ENCODE measurements at regions not wholly inside any gene's neighbourhood (a gene's known extent, or its start where the extent isn't known, plus 50 kb on each side); places are given as distances from the start of the nearest gene placed in this dataset.

- TF ChIP-seq CTCF (IDR thresholded peaks at IDR 0.05; ENCODE audit: poor library complexity, severe bottlenecking) = no peak
- TF ChIP-seq POLR2AphosphoS5 (IDR thresholded peaks at IDR 0.05) = no peak
- TF ChIP-seq SMC3 (conservative IDR thresholded peaks at IDR 0.05; ENCODE audit: poor library complexity) = no peak
- no peak for TF ChIP-seq REST (IDR thresholded peaks at IDR 0.05; ENCODE audit: borderline replicate concordance)
- TF ChIP-seq EZH2 (IDR thresholded peaks at IDR 0.05; ENCODE audit: borderline replicate concordance, insufficient read depth, low read length, poor library complexity, severe bottlenecking) = no peak
- TF ChIP-seq RAD21 (conservative IDR thresholded peaks at IDR 0.05) = no peak
- no peak for TF ChIP-seq TAF1 (IDR thresholded peaks at IDR 0.05; ENCODE audit: low read depth)
- no peak for TF ChIP-seq MXI1 (conservative IDR thresholded peaks at IDR 0.05; ENCODE audit: poor library complexity, severe bottlenecking)
Measured at GRCh38 chr3:148265841-148266240, 431.9 kb upstream of the AGTR1 start.
